ENCODE measurements at regions not wholly inside any gene's neighbourhood (a gene's known extent, or its start where the extent isn't known, plus 50 kb on each side); places are given as distances from the start of the nearest gene placed in this dataset.
"Not testable (repeated sequence)": the region's sequence is repeated elsewhere in the genome, so short reads cannot be mapped to it uniquely, and the experiment has no call there.

GRCh38 chr5:158050421-158050820, 191.5 kb upstream of the CLINT1 start:
- DNase-seq (ENCODE audit: low read depth, low spot score), result no peak
- H3K4me1 Mint-ChIP-seq, result no peaks in the 10 kb centered on the region
- peaks cover 15% of the 10 kb centered on the region for H3K27me3 Mint-ChIP-seq (ENCODE audit: low read depth)
- H3K36me3 Mint-ChIP-seq (ENCODE audit: low read depth), result no peaks in the 10 kb centered on the region
- no peak overlapping the region for H3K4me3 Mint-ChIP-seq
- no peak for TF ChIP-seq CTCF (conservative IDR thresholded peaks at IDR 0.05)
- H3K27ac Mint-ChIP-seq (ENCODE audit: unreplicated experiment), result no peak overlapping the region
- H3K9me3 Mint-ChIP-seq, result no peaks in the 10 kb centered on the region

- Mint-ChIP-seq H3K36me3 (ENCODE audit: low read depth) (no peaks in the 10 kb centered on the region), H3K27ac (ENCODE audit: unreplicated experiment) (no peak overlapping the region)
- no peak for DNase-seq (ENCODE audit: low read depth, low spot score)
These were observed 190.5 kb upstream of the CLINT1 start for GRCh38 chr5:158049459-158049858.

GRCh38 chr5:158045696-158046095, 186.8 kb upstream of the CLINT1 start:
- Mint-ChIP-seq H3K27me3 (ENCODE audit: low read depth) (peaks cover 12% of the 10 kb centered on the region), H3K9me3 (peaks cover 4% of the 10 kb centered on the region), H3K4me1 (no peaks in the 10 kb centered on the region), H3K4me3 (no peak overlapping the region), H3K36me3 (ENCODE audit: low read depth) (no peaks in the 10 kb centered on the region), H3K27ac (ENCODE audit: unreplicated experiment) (no peak overlapping the region)
- DNase-seq (ENCODE audit: low read depth, low spot score), result no peak
- TF ChIP-seq CTCF (conservative IDR thresholded peaks at IDR 0.05), result no peak

More at GRCh38 chr5:158049459-158049858, 190.5 kb upstream of the CLINT1 start:
- H3K4me3 Mint-ChIP-seq, result no peak overlapping the region
- no peaks in the 10 kb centered on the region for H3K9me3 Mint-ChIP-seq
- H3K27me3 Mint-ChIP-seq (ENCODE audit: low read depth), result peaks cover 15% of the 10 kb centered on the region
- H3K4me1 Mint-ChIP-seq, result no peaks in the 10 kb centered on the region
- no peak for TF ChIP-seq CTCF (conservative IDR thresholded peaks at IDR 0.05)

GRCh38 chr5:158039911-158040347, 181.0 kb upstream of the CLINT1 start:
- Mint-ChIP-seq H3K4me3 (no peak overlapping the region), H3K27me3 (ENCODE audit: low read depth) (no peaks in the 10 kb centered on the region), H3K36me3 (ENCODE audit: low read depth) (peaks cover 8% of the 10 kb centered on the region), H3K9me3 (peaks cover 8% of the 10 kb centered on the region), H3K27ac (ENCODE audit: unreplicated experiment) (no peak overlapping the region), H3K4me1 (no peaks in the 10 kb centered on the region)
- DNase-seq (ENCODE audit: low read depth, low spot score), result no peak
- no peak for TF ChIP-seq CTCF (conservative IDR thresholded peaks at IDR 0.05)

GRCh38 chr5:158039441-158039840, 180.5 kb upstream of the CLINT1 start:
- TF ChIP-seq CTCF (conservative IDR thresholded peaks at IDR 0.05), result no peak
- H3K27ac Mint-ChIP-seq (ENCODE audit: unreplicated experiment), result no peak overlapping the region
- no peaks in the 10 kb centered on the region for H3K27me3 Mint-ChIP-seq (ENCODE audit: low read depth)
- no peak for DNase-seq (ENCODE audit: low read depth, low spot score)
- peaks cover 10% of the 10 kb centered on the region for H3K9me3 Mint-ChIP-seq
- peaks cover 13% of the 10 kb centered on the region for H3K36me3 Mint-ChIP-seq (ENCODE audit: low read depth)
- H3K4me3 Mint-ChIP-seq, result no peak overlapping the region
- no peaks in the 10 kb centered on the region for H3K4me1 Mint-ChIP-seq

- H3K36me3 Mint-ChIP-seq (ENCODE audit: low read depth), result peaks cover 17% of the 10 kb centered on the region
- not testable (repeated sequence) for DNase-seq (ENCODE audit: low read depth, low spot score); H3K4me1 Mint-ChIP-seq; H3K9me3 Mint-ChIP-seq; H3K27me3 Mint-ChIP-seq (ENCODE audit: low read depth); H3K4me3 Mint-ChIP-seq; H3K27ac Mint-ChIP-seq (ENCODE audit: unreplicated experiment)
These were observed 178.1 kb upstream of the CLINT1 start for GRCh38 chr5:158036983-158037595.

- not testable (repeated sequence) for H3K9me3 Mint-ChIP-seq; H3K27ac Mint-ChIP-seq (ENCODE audit: unreplicated experiment); H3K4me1 Mint-ChIP-seq; H3K27me3 Mint-ChIP-seq (ENCODE audit: low read depth); DNase-seq (ENCODE audit: low read depth, low spot score); H3K4me3 Mint-ChIP-seq
- H3K36me3 Mint-ChIP-seq (ENCODE audit: low read depth), result peaks cover 17% of the 10 kb centered on the region
These were observed 175.6 kb upstream of the CLINT1 start for GRCh38 chr5:158034586-158034985.

Measured in neural crest cell (in vitro differentiated cells).